AG09319 (cell line): ENCODE measurements at regions not wholly inside any gene's neighbourhood (a gene's known extent, or its start where the extent isn't known, plus 50 kb on each side); places are given as distances from the start of the nearest gene placed in this dataset.
"Not testable (repeated sequence)": the region's sequence is repeated elsewhere in the genome, so short reads cannot be mapped to it uniquely, and the experiment has no call there.

Experiments
- DNase-seq: peaks from one replicate; pipeline ENCODE4 v3.0.0-alpha.2; 2010; ENCODE audit warnings: low read depth; ENCODE audit errors: extremely low read depth
- TF ChIP-seq, protein P1 (sequence below): IDR thresholded peaks from 2 replicates; pipeline ENCODE4 v1.5.1; 2011; ENCODE audit warnings: low read depth, mild to moderate bottlenecking, inconsistent platforms, low read length, moderate library complexity

DNA sequence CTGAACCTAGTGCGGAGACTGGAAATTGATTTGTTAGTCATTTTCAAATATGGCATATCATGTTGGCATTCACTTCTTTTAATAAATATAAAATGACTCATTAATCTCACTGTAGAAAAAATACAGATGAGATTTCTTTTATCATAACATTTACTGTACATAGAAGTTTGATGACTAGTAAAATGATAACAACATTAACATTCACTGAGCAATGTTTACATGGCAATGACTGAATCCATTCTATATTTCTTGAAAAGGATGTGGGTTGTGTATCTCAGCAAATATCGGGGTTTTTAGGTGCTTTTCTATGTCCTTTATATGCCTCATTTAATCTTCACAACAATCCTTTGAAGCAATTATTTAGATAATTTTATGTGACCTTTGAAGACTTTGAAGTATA, 920.9 kb upstream of the FAT3 start:
- TF ChIP-seq, protein P1, sequence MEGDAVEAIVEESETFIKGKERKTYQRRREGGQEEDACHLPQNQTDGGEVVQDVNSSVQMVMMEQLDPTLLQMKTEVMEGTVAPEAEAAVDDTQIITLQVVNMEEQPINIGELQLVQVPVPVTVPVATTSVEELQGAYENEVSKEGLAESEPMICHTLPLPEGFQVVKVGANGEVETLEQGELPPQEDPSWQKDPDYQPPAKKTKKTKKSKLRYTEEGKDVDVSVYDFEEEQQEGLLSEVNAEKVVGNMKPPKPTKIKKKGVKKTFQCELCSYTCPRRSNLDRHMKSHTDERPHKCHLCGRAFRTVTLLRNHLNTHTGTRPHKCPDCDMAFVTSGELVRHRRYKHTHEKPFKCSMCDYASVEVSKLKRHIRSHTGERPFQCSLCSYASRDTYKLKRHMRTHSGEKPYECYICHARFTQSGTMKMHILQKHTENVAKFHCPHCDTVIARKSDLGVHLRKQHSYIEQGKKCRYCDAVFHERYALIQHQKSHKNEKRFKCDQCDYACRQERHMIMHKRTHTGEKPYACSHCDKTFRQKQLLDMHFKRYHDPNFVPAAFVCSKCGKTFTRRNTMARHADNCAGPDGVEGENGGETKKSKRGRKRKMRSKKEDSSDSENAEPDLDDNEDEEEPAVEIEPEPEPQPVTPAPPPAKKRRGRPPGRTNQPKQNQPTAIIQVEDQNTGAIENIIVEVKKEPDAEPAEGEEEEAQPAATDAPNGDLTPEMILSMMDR, result no peak
- no peak for DNase-seq

DNA sequence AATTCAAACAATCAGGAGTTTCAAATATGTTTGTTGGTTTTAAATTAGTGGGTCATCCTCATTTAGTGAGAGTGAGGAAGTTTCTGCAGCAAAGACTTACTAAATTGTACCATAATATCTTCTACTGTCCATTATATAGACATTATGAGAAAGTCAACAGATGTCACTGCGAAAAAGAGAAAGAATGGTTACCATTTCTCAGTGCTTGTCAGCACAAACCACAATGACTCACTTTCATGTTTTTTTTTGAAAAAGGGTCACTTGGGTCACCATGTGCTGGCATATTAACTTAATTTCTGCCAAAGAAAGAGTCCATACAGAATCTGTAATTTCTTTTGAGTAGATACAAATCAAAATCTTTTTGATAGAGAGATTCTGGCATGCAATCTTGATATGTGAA, 924.6 kb upstream of the FAT3 start:
- TF ChIP-seq, protein P1, result no peak
- DNase-seq, result no peak

DNA sequence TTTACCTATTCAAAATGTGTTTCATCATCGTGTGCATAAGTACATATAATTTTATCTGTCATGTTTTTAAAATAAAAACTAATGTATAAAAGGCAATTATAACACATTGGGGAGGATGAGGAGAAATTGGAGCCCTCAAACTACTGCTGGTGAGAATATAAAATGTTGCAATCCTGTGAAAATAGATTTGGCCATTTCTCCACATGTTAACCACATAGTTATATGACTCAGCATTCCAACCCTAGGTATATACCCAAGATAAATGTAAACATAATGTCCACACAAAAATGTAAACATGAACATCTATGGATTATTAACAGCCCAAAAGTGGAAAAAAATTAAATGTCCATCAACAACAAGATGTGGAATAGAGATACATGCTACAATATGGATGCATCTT, 928.0 kb upstream of the FAT3 start:
- DNase-seq, result no peak
- TF ChIP-seq, protein P1, result no peak

DNA sequence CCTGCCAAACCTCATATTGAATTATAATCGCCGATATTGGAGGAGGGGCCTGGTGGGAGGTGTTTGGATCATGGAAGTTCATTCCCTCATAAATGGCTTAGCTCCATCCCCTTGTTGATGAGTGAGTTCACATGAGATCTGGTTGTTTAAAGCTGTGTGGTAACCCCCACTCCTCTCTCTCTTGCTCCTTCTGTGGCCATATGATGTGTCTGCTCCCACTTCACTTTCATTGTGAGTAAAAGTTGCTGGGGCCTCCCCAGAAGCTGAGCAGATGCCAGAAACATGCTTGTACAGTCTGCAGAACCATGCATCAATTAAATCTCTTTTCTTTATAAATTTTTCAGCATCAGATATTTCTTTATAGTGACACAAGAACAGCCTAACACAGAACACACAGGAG, 929.0 kb upstream of the FAT3 start:
- TF ChIP-seq, protein P1, result no peak
- DNase-seq, result no peak

DNA sequence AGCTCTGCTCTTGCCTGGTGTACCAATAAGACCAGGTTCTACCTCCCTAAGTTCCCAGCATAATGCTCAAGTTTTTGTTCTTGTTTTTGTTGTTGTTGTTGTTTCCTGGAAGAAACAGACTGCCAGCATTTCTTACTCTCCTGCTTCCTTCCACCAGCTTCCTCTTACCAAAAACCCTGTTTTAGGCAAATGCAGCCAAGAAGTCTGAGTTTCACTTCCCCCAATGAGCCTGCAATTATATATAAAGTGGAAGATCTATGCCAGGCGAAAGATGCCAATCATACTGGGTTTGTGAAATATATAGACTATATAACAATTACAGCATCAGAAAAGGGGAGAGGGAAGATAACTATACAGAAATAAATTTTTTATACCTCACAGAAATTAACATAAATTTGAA, 931.5 kb upstream of the FAT3 start:
- no peak for DNase-seq
- TF ChIP-seq, protein P1, result no peak

DNA sequence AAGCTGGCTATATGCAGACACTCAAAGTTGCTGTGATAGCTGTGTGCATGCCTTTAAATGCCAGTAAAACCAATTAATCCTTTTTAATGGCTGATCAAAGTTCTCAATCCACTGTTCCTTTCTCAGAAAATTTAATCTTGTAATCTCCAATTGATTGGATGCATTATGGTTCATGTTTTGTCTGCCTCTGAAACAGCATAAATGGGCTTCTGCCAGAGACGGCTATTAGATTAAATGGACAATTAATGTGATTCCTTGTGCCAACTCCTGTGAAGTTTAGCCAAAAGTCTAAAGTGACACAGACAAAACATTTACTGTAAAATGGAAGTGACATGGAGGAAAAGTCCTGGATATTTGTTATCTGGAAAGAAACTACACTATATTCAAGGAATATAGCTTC, 952.5 kb upstream of the FAT3 start:
- no peak for DNase-seq
- TF ChIP-seq, protein P1, result no peak

DNA sequence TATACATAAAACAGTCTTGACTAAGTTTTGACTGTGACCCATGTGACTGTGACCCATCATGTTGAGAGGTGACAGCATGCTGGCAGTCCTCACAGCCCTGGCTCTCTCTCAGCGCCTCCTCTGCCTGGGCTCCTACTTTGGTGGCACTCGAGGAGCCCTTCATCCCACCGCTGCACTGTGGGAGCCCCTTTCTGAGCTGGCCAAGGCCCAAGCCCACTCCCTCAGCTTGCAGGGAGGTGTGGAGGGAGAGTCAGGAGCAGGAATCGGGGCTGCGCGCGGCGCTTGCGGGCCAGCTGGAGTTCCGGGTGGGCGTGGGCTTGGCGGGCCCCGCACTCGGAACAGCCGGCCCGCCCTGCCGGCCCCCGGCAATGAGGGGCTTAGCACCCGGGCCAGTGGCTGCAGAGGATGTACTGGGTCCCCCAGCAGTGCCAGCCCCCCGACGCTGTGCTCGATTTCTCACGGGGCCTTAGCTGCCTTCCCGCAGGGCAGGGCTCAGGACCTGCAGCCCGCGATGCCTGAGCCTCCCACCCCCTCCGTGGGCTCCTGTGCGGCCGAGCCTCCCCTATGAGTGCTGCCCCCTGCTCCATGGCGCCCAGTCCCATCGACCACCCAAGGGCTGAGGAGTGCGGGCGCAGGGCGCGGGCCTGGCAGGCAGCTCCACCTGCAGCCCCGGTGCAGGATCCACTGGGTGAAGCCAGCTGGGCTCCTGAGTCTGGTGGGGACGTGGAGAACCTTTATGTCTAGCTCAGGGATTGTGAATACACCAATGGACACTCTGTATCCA, 955.9 kb upstream of the FAT3 start:
- not testable (repeated sequence) for DNase-seq

DNA sequence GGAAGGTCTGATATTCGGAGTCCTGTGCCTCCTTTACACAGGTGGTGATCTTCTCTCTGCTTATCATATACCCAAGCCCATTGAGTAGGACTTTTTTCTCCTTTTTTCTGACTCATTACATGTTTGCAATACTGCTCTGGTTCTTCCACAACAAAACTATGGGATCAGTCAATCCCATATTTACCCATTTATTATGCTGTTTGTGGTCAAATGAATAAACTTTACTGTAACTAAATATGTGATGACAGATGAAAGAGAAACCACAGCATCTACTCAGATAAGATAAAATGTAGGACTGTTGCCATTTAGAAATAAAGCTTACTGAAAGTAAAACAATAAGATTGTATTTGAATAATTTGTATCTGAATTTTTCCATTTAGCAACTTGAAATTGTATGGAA, 958.7 kb upstream of the FAT3 start:
- TF ChIP-seq, protein P1, result no peak

More for the DNA sequence above, 958.7 kb upstream of the FAT3 start:
- DNase-seq, result no peak
